OCI-LY1 (cell line): ENCODE measurements at regions not wholly inside any gene's neighbourhood (a gene's known extent, or its start where the extent isn't known, plus 50 kb on each side); places are given as distances from the start of the nearest gene placed in this dataset.

Experiments used
- EZH2 ChIP-seq: fragments of 200-600 bp; sonication (generic), shearing (Covaris generic); IDR thresholded peaks from 2 replicates; pipeline ENCODE4 v1.8.0; 2017; ENCODE audit warnings: borderline replicate concordance, mixed run types, mild to moderate bottlenecking, antibody characterized with exemption, low read length, moderate library complexity, mixed read lengths
- TF ChIP-seq, protein P1 (sequence below): fragments of 200-600 bp; sonication (generic), shearing (Covaris generic); IDR thresholded peaks from 2 replicates; pipeline ENCODE4 v1.5.1; 2017; ENCODE audit warnings: mild to moderate bottlenecking, antibody characterized with exemption, low read length, moderate library complexity, mixed read lengths

DNA sequence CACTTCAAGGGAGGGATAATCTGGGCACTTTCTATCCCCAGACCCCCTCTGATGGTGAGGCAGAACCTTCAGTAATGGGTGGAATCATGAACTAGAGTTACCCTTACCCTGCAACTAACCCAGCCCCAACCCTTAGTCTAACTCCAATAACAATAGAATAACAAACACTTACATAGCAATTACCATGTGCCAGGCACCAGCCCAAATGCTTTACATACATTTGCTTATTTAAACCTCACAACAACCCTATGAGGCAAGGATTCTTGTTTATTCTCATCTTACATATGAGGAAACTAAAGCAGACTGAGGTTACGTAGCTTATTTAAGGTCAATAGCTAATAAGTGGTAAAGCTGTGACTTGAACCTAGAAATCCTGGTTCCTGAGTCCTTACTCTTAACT is 132.8 kb downstream of the CYP26B1 start:
- TF ChIP-seq, protein P1, sequence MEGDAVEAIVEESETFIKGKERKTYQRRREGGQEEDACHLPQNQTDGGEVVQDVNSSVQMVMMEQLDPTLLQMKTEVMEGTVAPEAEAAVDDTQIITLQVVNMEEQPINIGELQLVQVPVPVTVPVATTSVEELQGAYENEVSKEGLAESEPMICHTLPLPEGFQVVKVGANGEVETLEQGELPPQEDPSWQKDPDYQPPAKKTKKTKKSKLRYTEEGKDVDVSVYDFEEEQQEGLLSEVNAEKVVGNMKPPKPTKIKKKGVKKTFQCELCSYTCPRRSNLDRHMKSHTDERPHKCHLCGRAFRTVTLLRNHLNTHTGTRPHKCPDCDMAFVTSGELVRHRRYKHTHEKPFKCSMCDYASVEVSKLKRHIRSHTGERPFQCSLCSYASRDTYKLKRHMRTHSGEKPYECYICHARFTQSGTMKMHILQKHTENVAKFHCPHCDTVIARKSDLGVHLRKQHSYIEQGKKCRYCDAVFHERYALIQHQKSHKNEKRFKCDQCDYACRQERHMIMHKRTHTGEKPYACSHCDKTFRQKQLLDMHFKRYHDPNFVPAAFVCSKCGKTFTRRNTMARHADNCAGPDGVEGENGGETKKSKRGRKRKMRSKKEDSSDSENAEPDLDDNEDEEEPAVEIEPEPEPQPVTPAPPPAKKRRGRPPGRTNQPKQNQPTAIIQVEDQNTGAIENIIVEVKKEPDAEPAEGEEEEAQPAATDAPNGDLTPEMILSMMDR, result no peak
- no peak for TF ChIP-seq EZH2
